Left lobe of liver (tissue), 2 donors: ENCODE measurements at regions not wholly inside any gene's neighbourhood (a gene's known extent, or its start where the extent isn't known, plus 50 kb on each side); places are given as distances from the start of the nearest gene placed in this dataset.
A peak's percentile ranks its signal among the peaks of the same experiment; 100 is the strongest.

Source experiments
- ATAC-seq: fragments of 200-7000 bp; cut with Tn5 transposase; one replicate; pipeline ENCODE4 v1.9.1; 2020; ENCODE audit warnings: mild to moderate bottlenecking, moderate library complexity
- DNase-seq: peaks from one replicate; pipeline ENCODE4 v3.0.0-alpha.2; 2020; ENCODE audit warnings: low spot score
- donor health status: DM: no; HTN: no; CAD: no; lungs with moderate emphysema.
- donor health status: DM: no; HTN: yes; CAD: no.

- ATAC-seq, result no peak
- no peak for DNase-seq
These were observed 394.1 kb upstream of the NETO1 start for GRCh38 chr18:73261923-73262322.

GRCh38 chr18:73261243-73261642, 393.5 kb upstream of the NETO1 start:
- DNase-seq, result no peak

GRCh38 chr18:73258375-73259087, 390.7 kb upstream of the NETO1 start:
- no peak for DNase-seq
- no peak for ATAC-seq

More at GRCh38 chr18:73261243-73261642, 393.5 kb upstream of the NETO1 start:
- ATAC-seq, result no peak

- ATAC-seq, result no peak
- DNase-seq, result no peak
These were observed 386.8 kb upstream of the NETO1 start for GRCh38 chr18:73254564-73254963.

- ATAC-seq, result peak; percentile 83
- no peak for DNase-seq
These were observed 381.2 kb upstream of the NETO1 start for GRCh38 chr18:73249030-73249429.

GRCh38 chr18:73246763-73247162, 379.0 kb upstream of the NETO1 start:
- no peak for ATAC-seq
- DNase-seq, result no peak

GRCh38 chr18:73245345-73245744, 377.6 kb upstream of the NETO1 start:
- ATAC-seq, result no peak
- no peak for DNase-seq

- DNase-seq (no peak), ATAC-seq (no peak)
These were observed 376.6 kb upstream of the NETO1 start for GRCh38 chr18:73244401-73244800.

GRCh38 chr18:73240899-73241298, 373.1 kb upstream of the NETO1 start:
- DNase-seq, result no peak
- ATAC-seq, result no peak

- DNase-seq, result no peak
- ATAC-seq, result no peak
These were observed 368.1 kb upstream of the NETO1 start for GRCh38 chr18:73235921-73236320.

- no peak for ATAC-seq
- DNase-seq, result no peak
These were observed 367.7 kb upstream of the NETO1 start for GRCh38 chr18:73235491-73235890.

- no peak for ATAC-seq
- DNase-seq, result no peak
These were observed 365.1 kb upstream of the NETO1 start for GRCh38 chr18:73232933-73233332.

GRCh38 chr18:73220663-73221062, 352.9 kb upstream of the NETO1 start:
- no peak for ATAC-seq
- DNase-seq, result no peak

- DNase-seq (no peak), ATAC-seq (no peak)
These were observed 350.5 kb upstream of the NETO1 start for GRCh38 chr18:73218293-73218692.

- no peak for DNase-seq
- ATAC-seq, result peak; percentile 29
These were observed 347.2 kb upstream of the NETO1 start for GRCh38 chr18:73214970-73215369.

- DNase-seq (no peak), ATAC-seq (no peak)
These were observed 344.7 kb upstream of the NETO1 start for GRCh38 chr18:73212442-73212841.

- ATAC-seq (no peak), DNase-seq (no peak)
These were observed 334.2 kb upstream of the NETO1 start for GRCh38 chr18:73201940-73202339.

- no peak for ATAC-seq
These were observed 331.4 kb upstream of the NETO1 start for GRCh38 chr18:73199151-73199550.

GRCh38 chr18:73189718-73190117, 321.9 kb upstream of the NETO1 start:
- ATAC-seq (no peak), DNase-seq (no peak)

More at GRCh38 chr18:73199151-73199550, 331.4 kb upstream of the NETO1 start:
- DNase-seq, result no peak

- no peak for ATAC-seq
- no peak for DNase-seq
These were observed 300.4 kb upstream of the NETO1 start for GRCh38 chr18:73168236-73168635.

- DNase-seq, result no peak
These were observed 296.6 kb upstream of the NETO1 start for GRCh38 chr18:73164430-73164829.

GRCh38 chr18:73163236-73163635, 295.4 kb upstream of the NETO1 start:
- DNase-seq (no peak), ATAC-seq (no peak)

More at GRCh38 chr18:73164430-73164829, 296.6 kb upstream of the NETO1 start:
- ATAC-seq, result no peak

GRCh38 chr18:73156117-73156516, 288.3 kb upstream of the NETO1 start:
- no peak for DNase-seq
- ATAC-seq, result no peak
